HG02571 (cell line): ENCODE measurements at regions not wholly inside any gene's neighbourhood (a gene's known extent, or its start where the extent isn't known, plus 50 kb on each side); places are given as distances from the start of the nearest gene placed in this dataset.

Experiments
- ATAC-seq: cut with Tn5 transposase; IDR thresholded peaks from one replicate; pipeline ENCODE4 v1.9.1; 2021; ENCODE audit warnings: mild to moderate bottlenecking, moderate library complexity; ENCODE audit not compliant: unreplicated experiment

GRCh38 chr14:96931751-96932150 lies 134.6 kb downstream of the VRK1 start:
- no peak for ATAC-seq

DNA sequence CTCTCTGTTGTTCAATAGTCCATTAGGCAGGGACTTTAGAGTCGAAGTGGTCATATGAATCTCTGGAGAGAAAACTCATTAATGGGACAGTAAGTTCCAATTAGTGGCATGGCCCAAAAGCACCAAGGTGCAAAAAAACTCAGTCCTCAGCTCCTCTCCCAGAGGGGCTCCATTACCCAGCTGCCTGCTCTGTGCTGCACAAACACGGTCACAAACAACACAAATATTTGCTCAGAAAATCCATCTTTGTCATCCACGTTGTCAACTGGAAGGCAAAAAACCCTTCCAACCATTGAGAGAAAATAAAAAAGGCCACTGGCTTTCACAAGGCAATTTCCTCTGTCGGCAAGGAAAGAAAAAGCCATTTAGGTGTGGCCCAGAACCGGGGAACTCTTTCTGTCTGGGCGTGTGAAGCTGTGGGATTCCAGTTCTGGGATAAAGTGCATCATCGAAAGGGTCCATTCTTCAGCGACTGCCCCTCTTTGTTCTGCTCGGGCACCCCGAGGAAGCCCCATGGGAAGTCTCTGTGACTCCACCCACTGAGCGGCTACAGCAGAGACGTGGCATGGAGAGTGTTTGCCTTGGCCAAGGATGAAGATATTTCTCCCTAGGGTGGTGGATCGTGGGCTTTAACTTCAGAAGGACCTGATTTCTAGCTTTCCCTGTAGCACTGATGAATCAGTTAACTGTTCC lies 137.6 kb downstream of the VRK1 start:
- no peak for ATAC-seq

- ATAC-seq, result no peak
These were observed 141.8 kb downstream of the VRK1 start for GRCh38 chr14:96938946-96939345.

DNA sequence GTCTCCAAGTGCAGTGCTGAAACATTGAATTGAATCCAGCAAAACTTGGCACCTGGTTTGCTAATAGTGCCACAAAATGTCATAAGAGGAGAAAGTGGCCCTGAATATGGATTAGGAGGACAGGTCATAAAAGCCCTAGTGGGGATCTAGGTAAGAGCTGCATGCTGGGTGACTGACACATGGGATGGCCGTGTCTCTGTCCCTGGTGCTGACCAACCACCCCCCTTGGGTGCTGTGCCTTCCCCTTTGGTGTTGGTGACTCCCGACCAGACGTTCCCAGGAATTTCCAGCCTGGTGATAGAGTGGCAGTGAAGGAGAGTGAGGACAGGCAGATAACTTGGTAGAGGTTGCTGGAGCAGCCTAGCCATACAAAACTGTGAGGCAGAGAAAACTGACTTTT lies 142.8 kb downstream of the VRK1 start:
- no peak for ATAC-seq

DNA sequence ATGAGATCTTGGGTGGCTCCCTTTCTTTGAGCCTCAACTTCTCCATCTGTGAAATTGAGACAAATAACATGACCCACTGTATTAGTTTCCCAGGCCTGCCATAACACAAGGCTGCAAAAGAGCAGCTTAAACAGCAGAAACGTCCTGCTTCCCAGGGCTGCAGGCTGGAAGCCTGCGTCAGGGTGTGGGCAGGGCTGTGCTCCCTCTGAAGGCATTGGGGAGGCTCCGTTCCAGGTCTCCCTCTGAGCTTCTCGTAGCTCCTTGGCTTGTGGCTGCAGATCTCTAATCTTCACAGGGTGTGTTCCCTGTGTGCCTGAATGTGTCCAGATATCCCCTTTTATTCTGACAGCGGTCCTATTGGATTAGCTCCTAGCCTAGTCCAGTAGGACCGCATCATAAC lies 147.1 kb downstream of the VRK1 start:
- ATAC-seq, result no peak

DNA sequence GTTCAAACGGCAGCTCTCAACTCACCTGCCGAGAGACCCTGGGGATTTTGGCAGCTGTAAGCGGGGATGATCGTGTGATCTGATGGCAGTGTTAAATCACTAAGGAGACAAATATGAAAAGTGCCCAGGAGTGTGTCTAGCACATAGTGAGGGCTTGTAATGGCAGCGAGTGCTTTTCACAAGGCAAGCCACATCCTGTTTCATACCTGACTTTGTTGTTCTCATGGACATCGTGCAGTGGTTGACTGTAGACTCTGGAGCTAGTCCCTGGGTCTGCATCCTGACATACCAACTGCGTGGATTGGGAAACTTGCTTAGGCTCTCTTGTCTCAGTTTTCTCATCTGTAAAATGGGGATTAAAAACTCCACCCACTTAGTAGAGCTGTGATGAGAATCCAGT lies 148.5 kb downstream of the VRK1 start:
- ATAC-seq, result no peak

DNA sequence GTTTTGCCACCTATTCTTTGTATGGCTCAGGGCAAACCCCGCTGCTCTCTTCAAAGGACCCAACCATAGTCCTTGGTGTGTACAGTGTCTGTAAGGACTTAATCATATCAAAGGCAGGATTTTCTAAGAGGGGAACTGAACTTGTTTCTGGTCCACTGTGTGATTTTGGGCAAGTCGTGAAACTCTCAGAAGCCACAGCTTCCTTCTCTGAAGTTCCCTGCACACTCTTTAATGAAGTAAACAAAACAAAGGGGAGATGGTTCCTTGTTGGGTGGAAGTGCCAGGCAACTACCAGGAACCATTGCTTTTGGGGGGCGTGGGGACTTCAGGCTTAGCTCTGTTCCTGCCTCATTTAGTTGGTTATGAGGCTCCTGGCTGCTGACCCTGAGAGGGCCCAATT lies 152.4 kb downstream of the VRK1 start:
- ATAC-seq, result no peak

GRCh38 chr14:96951511-96951910 lies 154.3 kb downstream of the VRK1 start:
- ATAC-seq, result no peak

- no peak for ATAC-seq
These were observed 156.1 kb downstream of the VRK1 start for GRCh38 chr14:96953087-96953874.

DNA sequence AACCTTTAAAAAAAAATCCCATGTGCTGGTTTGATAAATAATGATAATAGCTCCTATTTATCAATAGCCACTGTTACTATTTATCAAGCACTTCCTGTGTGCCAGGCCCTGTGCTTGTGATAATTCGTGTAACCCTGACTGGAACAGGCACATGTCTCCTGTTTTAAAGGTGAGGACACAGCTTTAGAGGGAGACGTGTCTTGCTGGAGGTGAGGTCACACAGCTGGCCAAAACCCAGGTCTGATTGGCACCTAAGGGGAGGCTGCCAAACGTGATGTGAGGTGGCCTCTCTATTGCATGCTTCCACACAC lies 156.6 kb downstream of the VRK1 start:
- no peak for ATAC-seq

DNA sequence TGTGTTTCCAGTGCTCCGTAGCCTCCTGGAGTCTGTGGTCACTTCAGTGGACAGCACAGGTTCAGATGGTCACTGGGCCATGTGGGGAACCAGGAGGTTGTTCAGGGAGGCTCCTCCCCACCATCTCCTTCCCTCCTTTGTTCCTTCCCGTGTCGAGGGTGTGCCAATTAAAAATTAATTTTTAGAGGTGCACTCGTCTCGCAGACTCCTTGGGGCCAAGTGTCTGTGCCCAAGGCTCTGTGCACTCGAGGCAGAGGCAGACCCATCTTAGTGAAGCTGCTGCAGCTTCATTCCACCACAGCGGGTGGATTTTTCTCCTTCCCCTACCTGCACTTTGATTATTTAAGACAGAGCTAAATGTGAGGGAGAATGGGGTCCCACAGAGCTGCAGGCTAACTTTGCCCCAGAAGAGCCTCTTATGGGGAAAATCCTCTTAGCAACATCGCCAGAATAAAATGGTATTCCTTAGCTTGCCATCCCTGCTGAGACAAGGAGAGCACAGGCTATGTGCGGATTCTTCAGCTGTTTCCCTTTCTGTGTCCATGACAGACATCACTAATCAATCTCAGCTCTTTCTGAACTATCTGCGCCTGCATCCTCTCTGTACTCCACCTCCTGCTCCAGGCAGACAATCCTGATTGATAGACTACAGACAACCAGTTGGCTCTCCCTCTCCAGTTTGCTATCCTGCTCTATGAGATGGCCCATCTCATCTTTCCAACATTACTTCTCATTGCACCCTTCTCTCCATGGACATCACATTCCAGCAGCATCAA lies 159.5 kb downstream of the VRK1 start:
- no peak for ATAC-seq

GRCh38 chr14:96958057-96958456 lies 160.9 kb downstream of the VRK1 start:
- ATAC-seq, result no peak

DNA sequence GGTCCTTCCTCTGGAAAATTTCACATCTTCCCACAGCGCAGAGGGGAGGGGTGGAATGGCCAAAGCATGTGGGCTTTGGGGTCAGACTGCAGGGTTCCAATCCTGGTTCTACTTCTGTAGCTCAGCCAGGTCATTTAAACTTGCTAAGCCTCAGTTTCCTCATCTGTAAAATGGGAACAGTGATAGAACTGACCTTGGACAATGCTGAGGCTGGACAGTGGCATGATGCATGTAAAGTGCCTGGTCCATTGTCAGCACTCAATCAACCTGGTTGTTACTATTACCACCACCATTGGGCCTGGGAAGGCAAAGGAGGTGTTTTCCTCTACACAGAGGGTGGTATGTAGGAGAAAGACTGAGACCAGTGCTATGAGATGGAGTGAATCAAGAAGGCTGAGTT lies 162.8 kb downstream of the VRK1 start:
- ATAC-seq, result no peak

- no peak for ATAC-seq
These were observed 163.5 kb downstream of the VRK1 start for GRCh38 chr14:96960598-96961116.

- ATAC-seq, result no peak
These were observed 164.7 kb downstream of the VRK1 start for GRCh38 chr14:96961895-96962294.

DNA sequence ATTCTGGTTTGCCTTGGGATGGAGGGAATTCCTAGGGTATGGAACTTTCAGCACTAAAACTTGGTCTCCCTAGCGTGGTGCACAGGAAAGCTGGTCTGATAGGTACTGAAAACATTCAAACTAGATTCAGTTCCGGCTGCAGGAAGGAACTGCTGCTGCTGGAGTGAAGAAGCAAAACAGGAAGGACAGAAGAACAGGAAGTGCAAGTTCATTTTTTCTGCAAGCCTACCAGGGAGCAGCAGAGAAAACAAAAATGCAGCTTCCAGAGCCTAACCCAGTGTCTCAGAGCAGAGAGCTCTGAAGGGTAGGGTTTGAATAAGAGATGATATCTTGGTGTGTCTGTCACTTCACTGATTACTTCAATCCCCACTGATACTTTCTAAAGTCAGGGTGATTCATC lies 165.2 kb downstream of the VRK1 start:
- no peak for ATAC-seq

GRCh38 chr14:96964726-96965415 lies 167.7 kb downstream of the VRK1 start:
- no peak for ATAC-seq

DNA sequence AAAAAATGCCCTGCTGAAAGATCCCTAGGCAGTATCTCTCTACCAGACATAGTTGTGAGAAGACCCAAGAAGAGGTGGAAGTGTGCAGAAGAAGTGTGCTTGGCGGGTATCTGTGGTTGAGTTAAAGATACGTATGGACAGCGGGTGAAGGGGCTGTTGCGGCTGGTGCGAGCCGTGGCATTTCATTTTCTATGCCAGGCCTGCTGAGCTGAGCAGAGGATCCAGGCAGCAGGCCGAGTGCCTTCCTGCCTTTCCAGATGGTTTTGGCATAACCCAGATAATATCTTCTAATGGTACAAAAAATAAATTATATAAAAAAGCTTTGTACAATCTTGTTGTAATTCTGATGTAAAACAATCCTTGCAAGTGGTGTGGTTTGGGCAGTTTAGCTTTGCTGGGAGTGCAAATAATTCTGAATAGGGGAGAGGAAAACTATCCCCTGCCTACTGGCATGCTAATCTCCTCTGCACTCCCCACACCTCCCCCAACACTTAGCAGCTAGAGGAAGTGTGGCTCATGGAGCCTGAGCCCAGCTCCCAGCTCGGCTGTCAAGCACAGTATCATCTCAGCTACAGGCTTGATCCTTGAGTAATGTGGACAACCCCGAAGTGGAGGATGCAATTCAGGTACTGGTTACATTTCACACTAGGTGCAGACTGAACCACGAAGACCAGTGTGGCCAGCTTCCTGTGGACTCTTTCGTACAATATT lies 168.9 kb downstream of the VRK1 start:
- ATAC-seq, result no peak

- no peak for ATAC-seq
These were observed 177.9 kb downstream of the VRK1 start for GRCh38 chr14:96975116-96975515.

DNA sequence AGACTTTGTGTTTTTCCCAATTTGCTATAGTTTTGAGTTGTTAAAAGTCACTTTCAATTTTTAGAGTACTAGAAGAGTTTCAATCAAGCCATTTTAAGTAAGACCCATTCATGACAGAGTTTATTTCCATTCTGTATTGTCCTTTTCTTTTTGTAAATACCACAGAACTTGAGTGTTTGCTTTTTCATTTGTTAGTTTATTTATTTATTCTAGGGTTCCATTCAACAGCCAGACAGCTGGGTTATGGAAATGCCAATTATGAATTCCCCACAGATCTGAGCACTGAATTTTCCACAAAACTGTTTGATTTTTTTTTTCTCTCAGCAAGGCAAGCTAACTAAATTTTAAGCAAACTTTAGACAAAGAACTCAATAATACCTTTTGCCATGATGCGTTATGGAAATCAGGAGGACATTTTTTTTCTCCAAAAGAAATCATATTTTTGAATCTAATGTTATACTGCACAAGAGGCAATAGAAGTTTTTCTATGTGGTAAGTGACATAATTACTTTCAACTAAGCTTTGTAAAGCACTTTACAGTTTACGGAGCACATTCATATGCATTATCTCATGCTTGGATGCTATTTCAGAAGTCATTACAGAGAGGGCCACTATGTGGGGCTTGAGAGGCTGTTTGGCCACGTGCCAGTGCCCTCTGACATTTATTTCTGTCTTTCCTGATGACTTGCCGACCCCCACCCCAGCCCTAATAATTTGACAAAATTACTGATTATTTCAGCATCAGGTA lies 181.5 kb downstream of the VRK1 start:
- no peak for ATAC-seq
